ENCODE measurements at regions not wholly inside any gene's neighbourhood (a gene's known extent, or its start where the extent isn't known, plus 50 kb on each side); places are given as distances from the start of the nearest gene placed in this dataset.
"Not testable (repeated sequence)": the region's sequence is repeated elsewhere in the genome, so short reads cannot be mapped to it uniquely, and the experiment has no call there.

DNA sequence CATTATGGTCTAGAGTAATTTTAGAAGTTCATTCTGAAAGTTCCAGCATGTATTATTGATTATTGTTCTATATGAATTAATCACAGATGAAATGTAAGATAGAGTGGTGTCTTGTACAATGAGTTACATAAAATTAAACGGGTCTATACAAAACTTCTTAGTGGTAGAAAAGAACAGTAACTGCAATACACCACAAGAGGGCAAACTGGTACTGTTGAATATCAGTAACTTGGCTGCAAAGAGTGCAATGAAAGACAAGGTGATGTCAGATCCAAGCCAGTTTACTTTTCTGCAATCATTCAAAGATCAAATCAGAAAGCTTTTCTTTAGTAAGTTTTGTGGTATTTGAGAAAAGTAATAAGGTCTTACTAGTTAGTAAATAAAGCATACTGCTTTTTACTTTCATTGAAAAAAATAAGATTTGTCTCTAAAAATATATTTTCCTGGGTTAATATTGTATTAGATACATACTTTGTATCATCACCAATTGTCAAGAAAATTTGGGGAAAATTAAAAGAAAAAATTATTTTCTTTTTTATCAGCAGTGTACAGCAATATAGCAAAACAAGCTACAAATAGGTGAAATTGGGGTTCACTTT, 66.4 kb upstream of the BTG3 start:
- DNase-seq (ENCODE audit: low read depth), result peak; percentile 2

- DNase-seq (ENCODE audit: low read depth), result not testable (repeated sequence)
These were observed 64.2 kb upstream of the BTG3 start for GRCh38 chr21:17676930-17677329.

GRCh38 chr21:17674106-17674505, 61.4 kb upstream of the BTG3 start:
- DNase-seq (ENCODE audit: low read depth), result no peak

DNA sequence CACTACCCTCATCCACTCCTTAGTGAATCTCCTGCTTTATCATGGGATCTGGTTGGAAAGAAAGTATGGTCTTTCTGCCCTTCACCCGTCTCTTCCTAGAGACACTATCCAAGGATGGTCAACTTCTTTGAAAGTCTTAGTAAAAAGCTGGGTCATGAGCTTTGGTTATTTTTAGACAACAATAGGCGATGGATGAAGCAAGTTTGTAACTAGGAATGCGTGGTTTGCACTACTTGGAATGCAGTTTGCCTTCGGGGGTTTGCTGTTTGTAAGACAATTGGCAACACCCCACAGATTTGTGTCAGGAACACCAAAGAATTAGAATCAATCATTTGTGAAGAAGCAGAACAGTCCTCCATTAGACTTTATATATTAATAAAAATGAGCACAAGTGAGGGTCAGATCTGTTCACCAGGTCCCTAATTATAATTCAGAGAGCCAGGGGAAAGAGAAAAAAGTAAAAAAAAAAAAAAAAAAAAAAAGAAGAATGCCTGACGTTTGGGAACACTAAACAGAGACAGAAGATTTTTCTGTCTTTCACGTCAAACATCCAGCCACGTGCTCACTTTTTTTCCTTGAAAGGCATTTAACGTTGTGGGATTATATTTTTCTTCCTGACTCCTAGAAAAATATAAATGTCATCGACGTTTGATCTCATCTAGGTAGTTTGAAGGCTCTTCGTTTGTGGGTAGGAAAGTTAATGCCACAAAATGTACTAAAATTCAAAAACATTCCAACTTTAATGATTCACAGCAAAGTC, 60.7 kb upstream of the BTG3 start:
- no peak for DNase-seq (ENCODE audit: low read depth)

DNA sequence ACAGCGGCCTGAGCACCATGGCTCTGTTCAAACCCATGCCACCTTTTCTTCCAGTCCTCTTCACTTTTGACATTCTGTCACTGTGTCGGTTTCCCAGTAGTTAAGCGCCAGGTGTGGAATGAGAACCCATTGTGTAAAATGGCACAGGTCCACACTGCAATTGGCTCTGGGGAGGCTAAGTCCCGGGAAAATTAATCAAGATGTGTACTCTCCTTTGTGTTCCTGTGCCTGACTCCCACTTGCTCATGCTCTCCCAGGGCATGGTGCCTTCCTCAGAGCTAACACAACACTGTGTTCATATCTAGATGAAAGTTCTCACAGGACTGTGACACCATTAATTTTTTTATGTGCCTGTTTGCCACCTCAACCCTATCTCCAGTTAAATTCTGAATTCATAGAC, 59.0 kb upstream of the BTG3 start:
- DNase-seq (ENCODE audit: low read depth), result no peak

GRCh38 chr21:17668479-17669140, 55.9 kb upstream of the BTG3 start:
- no peak for DNase-seq (ENCODE audit: low read depth)

DNA sequence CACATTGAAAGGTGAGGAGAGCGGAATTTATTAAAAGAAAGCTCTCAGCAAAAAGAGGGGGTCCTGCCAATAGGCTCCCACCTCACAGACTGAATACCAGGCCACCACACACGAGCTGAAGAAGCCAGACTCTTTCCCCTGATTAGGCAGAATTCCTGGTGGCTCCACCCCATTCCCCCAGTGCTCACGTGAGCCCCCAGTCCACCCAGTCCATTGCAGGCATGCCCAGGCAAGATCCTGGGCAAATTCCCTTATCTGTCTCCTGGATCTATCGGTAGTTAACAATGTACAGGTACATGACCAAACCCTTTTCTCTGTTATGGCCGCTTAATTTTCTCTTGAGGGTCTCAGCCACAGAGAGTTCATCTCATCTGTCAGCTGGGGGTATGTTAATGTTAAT, 54.6 kb upstream of the BTG3 start:
- no peak for DNase-seq (ENCODE audit: low read depth)
